RPMI7951 (cell line): ENCODE measurements at regions not wholly inside any gene's neighbourhood (a gene's known extent, or its start where the extent isn't known, plus 50 kb on each side); places are given as distances from the start of the nearest gene placed in this dataset.

ENCODE experiments used
- DNase-seq: peaks from one replicate; pipeline ENCODE4 v3.0.0-alpha.2; 2012; ENCODE audit warnings: low read depth

DNA sequence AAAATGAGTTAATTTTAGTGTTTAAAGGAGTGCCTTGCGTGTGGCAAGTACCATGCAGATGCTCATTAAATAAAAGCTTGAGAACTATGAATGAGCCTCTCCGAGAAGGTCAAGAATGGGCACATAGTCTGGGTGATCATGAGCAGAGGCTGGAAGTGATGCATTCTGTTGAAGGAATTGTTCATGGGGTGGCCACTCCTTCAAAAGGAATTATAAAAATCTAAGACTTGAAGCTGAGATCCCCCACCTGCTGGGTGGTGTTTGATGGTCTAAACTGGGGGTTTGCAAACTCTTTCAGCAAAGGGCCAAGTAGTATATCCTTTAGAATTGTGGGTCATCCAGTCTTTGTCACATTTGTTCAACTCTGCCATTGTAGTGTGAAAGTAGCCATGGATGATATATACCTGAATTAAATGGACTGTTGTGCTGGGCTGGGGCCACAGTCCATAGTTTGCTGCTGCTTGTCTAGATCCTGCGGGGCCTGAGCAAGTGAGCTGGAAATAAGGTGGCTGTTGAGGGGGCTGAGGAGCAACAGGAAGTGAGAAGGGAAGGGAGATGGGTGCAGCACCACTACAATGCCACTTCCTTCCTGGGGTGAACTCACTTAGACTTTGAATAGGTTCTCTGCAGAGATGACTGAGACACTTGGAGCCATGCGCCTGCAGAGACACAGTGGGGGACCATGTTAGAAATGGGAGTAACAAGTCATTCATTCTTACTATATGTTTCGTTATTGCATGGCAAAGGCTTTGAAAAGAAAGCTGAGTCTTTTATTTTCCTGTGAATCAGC lies 179.0 kb downstream of the SNX19 start:
- no peak for DNase-seq

DNA sequence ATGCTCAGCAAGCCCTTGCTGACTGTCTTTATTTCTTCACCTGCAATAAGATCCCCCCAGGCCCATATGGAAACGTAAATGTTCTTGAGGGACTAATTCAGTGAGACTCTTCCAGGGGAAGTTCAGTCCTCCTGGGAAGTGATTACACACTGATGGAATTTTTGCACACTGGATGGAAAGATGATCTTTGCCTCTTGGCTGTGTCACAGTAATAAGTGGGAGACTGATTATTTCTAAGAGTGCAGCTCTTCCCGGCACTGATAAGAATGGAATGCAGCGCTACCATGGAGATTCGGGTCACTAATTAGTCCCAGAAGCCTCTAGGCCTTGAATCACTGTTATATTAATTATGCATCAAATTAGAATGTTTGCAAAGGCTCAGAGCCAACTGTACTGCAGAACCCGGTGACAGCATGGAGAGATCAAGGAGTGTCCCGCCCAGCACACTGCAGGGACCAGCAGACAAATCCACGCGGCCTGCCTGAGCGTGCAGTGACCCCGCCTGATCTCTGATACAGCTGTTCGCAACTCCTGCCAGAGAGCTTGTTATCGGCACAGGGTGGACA lies 178.3 kb downstream of the SNX19 start:
- peak; percentile 87 for DNase-seq

DNA sequence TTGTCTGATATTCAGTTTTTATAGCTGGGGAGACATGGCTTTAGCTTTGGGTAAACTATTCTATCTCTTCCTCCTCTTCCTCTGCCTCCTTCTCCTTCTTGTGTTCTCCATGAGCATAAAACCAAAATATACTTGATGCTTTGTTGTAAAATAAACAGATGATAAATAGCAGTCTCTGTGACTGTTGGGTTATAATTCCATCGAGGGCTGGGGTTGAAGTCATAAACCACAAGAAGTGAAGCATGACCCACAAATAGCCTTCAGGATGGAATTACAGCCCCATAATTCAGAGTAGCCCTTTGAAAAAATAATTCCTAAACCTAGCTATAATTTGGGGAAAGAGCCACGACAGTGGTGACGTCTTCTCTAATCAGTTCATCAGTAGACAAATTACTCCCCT lies 177.7 kb downstream of the SNX19 start:
- DNase-seq = peak; percentile 46

DNA sequence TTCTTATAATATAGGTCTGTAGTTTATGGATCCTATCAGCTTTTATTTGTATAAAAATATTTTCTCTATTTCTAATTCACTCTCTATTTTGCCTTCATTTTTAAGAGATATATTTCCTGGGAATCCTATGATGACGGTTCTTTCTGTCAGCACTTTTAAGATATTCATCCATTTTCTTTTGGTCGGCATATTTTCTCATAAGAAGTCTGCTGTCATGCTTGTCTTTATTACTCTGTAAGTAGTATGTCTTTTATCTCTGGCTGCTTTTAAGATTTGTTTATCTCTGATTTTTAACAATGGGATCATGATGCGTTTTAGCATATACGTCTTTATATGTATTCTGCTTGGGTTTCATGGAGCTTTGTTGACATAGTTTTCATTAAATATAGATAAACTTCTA lies 175.5 kb downstream of the SNX19 start:
- no peak for DNase-seq

DNA sequence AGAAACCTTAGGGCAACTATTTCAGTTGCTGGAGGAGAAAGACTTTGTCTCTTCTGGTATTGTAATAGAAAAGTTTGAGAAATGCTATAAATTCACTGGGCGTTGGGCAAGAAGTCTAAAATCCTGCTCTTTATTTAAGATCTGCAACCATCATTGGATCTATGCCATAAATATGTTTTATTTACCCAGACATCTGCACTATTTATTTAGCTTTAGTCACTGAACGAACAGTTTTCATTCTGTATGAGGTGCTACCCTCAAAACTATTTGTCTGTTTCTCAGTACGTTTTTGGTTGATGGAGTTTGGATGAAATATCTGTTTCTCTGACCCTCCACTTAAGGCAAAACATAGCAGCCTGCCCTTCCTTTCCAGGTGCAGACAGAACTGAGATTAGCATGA lies 171.5 kb downstream of the SNX19 start:
- no peak for DNase-seq

DNA sequence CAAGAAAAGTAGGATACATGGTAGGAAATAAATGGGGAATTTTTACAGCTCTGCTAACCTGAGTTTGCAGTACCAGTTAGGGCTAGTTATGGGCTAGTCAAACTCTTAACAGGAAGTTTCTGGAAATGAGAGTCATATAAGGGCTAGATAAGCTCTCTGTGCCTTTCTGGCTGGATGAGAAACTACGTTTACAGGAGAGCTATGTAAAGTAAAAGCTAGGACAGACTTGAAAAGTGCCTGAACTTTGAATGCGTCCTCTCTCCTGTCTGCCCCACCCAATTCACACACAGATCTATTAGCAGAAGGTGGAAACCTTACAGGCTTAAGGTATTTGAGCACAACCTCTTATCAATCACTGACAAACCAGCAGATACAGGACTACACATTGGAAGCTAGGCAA lies 167.1 kb downstream of the SNX19 start:
- DNase-seq = no peak

DNA sequence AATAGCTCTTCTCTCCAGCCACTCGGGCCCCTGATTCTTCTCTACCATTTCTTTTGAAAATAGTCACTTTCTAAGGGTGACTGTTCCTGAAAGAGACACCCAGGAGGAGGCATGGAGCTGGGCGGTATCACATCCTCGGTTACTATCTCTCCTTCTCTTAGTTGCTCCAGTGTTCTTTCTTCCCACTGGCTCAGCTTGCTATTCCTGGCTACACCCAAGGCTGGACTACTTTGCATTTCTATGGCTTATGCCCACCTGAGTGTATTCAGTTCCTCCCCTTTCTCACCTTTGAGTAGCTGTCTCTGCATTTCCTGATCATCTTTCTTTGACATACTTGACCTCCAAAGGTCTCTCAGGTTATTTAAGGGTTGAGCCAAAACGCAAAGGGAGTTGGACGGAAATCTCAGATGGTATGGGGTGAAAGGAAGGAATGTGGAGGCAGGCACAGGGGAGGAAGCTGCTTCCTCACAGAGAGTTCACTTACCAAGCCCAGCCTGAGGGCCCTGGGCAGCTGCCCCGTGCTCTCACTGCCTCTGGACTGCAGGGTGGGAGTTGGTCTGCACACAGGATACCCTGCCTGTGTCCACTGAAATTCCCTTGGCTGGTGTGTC lies 155.7 kb downstream of the SNX19 start:
- DNase-seq = no peak

DNA sequence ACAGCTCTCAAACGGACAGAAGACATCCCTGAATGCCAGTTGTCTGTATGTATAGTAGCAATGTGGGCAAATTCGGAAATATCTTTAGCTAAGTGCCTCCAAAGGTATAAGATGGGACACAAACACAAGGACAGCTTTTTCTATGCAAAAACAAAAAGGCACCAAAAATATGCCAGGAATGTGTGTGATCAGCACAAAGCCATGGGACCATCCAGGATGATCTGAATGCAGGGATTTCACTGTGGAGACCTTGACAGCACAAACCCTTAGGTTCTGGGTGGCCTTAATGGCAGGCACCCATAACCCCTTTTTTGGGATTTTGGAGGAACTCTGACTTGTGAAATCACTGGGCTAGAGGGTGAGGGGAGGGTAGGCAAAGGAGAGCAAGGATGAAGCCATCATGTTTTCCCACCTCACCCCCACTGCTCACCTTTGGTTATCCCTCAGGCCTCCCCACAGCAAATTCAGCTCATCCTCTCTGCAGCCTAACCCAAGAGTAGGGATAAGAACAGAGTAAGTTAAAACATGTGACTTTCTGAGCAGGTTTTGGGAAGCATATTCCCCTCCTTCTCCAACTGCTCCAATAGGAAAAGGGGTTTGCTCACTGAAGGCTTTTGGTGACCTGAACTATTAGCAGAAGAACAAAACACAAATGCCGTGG lies 154.6 kb downstream of the SNX19 start:
- DNase-seq = no peak

DNA sequence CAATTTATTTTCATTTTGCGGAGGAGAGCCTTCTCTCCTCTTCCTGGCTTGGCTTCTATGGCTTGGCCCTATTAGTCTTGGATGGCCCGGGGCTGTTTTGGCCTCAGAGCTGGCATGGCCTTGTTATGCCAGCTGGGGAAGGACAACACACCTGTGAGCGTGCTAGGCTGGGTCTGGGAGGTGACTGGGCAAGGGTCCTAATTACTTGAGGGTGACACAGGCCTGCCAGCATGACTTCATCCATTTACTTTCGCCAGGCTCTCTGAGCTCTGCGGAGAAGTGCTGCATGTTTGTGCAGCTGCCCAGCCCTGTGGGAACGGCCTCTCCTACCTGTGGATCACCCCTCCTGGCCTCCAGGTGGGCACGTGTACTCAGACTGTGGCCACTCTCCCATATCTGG lies 153.6 kb downstream of the SNX19 start:
- no peak for DNase-seq

DNA sequence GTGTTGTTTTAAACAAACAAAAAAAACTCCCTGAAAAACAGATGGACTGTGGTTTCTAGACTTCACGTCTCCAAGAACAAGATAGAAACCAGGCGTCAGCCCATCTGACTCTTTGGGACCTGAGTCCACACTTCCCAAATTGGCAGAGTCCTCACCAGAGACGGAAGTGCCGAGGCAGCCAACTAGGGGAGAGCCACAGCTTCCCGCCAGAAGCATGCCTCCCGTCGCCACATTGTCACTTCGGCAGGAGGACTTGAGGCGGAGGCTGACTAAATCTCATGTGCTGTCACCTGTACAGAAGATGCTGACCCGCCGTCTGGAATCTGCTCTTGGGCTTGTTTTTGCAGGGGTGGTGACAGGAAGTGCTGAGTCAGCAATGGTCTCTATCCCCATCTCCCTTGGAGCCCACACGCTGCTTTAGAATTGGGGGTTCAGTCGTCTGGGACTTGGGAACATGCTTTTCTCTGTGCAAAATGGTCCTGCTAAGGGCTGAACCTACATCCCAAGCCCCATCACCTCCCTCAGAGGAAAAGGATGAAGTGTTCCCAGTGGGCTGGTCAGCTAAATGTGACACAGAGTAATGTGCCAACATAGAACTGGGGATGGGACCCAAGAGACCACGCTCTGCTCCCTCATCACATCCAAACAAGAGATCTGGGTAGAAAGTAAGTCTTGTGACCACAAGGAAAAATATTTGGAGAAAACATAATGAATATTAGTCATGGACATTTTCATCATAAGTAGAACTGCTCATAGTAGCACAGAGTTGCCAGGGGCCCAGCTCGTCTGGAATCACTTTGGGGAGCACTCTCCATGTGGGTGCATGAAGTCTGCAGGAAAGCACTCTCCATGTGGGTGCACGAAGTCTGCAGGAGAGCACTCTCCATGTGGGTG lies 152.9 kb downstream of the SNX19 start:
- DNase-seq = no peak

DNA sequence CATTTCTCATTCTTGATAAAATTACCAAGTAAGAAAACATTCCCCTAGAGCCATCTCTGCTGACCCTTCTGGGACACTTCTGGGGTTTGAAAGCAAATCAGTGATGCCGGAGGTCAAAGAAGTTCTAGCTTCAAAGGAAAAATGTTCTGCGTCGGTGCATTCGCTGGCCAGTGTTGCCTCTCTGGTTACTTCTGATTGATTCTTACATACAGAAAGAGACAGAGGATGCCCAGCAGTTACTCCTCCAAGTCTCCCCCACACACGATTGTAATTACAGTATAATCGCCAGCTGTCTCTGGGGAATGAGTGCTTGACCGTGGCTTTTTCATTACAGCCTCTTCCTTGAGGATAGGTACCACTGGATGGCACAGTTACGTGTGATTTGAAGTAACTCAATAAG lies 150.9 kb downstream of the SNX19 start:
- peak; percentile 9 for DNase-seq

DNA sequence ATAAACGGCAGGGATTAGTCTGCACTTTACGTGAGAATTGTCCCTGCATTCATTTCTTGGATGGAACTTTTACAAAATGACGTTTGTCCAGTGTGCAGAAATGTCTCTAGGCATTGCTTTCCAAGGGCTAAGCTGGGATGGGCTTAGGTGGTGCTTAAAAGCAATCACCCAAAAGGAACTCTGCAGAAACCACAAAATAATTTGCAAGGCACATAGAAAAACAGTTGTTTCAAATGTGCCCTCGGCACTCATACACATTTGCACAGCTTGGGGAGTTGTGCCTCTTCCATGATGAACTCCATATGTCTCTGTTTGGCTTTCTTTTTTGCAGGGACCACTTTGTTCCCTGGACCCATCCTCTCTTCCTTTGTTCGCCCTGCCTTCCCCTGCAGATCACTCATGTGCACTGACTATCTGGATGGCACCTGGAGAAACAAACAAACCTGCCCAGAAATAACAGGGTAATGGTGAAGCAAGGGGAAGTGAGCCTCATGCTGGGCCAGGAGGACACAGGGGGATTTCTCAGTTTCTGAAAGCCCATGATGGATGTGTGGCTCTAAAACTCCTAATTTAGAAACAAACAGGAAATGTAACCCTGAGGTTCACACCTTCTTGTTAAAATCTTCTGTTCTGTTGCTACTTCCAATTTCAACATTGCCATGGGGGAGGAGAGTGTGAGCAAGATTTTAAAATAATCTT lies 150.2 kb downstream of the SNX19 start:
- DNase-seq = peak; percentile 84

DNA sequence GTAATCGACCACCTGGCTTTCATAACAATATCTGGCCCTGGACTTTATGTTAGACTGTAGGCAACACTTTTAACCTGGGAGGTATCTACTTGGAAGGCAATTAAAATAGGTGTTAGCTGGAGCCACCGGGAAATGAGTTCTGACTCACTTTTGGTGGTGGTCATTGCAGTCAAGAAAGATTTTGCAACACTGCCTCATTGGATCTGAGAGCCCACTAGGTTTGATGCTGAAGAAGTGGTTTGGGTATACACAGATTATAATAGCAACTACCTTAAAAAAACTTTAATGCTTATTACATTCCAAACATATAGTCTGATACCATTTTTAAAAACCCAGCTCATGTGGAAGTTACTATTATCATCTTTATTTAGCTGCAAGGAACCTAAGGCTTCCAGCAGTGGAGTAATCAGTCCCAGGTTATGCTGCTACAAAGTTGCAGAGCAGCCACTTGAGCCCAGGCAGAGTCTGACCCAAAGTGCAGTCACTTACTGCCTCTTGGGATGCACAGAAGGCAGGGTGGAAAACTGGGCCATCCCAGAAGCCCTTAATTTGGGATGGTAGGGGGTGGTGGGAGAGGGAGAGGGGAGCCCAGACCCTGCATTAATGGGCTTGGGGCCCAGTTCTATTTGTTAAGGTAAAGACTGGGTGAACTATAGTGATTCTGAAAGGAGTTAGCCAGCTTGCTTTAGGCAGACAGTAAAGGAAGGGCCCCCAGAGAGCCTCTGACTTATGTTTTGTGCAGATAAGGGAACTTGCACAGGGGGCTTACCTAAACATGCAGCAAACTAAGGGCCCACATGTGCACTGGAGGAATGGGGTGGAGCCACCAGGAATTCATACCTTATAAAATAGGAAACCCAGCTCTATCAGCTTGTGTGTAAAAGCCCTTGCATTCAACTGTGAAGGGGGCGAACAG lies 149.4 kb downstream of the SNX19 start:
- DNase-seq = no peak

DNA sequence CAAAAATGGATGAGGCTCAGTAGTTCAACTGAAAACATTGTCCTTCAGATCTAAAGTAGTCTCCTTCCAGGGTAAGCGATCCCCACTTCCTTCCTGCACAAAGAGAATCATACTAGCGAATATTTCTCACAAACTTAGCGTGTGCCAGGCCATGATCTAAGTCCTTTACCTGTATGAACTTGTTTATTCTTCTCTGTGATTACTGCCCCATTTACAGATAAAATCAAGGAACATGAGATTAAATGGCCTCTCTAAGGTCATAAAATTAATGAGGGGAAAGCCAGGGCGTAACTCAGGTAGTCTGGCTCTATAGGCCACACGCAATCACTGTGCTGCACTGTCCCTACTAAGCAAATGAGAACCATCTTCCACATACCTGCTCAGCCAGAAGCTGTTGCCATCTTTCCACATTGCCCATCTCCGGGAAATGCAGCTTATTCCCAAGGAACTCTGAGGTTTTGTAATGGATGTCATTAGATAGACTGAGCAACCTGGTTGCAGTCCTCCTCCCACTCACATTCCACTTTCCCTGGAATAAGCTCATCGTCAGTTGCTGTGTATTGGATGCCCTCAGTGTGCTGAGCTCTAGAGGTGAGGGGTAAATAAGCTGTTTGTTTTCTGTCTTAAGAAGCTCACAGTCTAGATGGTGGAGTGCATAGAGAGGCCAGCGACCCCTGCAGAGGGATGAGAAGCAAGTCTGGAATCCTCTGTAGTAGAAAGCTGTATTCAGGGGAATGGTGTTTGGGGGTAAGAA lies 146.3 kb downstream of the SNX19 start:
- no peak for DNase-seq

DNA sequence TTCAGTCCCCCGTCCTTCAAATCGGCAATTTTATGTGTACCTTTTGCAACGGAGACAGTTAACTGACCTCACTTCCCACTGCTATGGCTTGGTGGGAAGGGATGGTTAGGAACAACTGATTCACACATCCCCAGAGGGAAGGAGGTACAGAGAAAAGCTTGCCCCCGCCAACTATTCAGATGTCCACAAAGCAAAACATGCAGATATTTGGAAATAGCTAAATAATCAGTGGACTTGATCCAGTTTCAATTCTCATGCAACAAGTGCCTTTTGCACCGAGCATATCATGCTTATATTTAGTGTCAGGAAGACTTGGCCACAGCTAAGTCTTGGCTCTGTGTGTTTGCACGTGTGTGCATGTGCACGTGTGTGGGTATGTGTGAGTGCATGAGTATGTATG lies 144.6 kb downstream of the SNX19 start:
- DNase-seq = no peak

DNA sequence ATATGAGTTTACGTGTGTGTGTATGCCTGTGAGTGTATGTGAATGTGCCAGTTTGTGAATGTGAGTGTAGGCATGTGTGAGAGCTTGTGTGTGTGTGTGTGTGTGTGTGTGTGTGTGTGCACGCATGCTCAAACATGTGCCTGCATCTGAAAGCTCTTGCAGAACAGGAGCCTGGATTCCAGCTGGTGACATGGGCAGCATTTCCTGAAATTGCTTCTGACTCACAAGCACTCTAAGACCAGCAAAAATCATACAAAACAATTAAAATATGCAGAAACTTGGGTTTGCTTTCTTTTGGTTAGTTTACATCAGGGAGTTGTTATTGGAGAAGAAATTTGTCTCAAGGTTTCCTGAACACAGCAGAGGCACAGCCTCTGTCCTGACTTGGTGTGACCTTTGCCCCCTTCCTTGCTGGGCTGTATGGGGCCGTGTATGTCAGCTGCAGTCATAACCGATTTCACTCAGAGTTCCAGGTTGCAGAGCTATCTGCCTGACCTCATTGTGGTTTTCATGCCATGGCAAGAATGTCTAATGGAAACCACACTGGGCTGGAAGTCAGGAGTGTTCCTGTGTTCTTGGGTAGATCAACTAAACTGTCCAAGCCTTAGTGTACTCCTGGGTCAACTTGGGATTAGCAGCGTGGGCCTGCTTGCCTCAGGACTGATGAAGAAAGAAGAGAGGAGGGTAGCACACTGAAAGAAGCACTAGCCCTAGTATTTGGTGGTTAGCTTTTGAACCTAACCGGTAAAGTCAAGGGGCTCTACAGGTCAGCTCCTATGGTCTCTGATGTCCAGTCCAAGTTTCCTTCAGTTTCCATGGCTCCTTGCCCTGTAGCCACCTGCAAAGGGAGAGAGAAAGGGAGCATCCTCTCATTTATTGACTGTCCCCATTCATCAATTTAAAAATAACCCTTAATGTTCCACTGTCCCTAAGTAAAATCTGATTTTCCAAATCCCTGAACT lies 143.7 kb downstream of the SNX19 start:
- DNase-seq = peak; percentile 96

DNA sequence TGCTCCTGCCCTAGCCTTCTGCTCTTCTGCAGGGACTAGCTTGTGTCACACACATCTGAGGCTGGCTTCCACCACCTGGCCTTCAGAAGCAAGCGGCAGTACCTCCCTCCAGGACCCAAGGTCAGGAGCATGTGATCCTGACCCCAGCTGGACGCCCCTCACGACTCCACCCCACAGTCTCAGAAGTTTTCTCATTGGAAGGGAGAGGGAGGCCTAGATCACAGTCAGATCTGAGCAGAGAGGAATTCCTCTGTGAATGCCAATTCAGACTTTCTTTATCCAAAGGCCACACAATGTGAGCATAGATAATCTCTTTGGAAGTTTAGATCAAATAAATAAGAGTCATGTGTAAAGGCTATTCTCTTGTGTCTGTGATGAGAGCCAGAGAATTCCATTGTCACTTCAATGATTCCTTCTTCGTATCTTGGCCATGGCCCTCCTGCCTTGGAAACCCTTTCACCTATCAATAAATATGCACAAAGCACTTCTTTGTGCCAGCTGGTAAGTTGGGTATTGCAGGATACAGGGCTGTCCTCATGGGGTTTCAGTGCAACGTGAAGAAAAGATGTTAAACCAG lies 142.9 kb downstream of the SNX19 start:
- no peak for DNase-seq

DNA sequence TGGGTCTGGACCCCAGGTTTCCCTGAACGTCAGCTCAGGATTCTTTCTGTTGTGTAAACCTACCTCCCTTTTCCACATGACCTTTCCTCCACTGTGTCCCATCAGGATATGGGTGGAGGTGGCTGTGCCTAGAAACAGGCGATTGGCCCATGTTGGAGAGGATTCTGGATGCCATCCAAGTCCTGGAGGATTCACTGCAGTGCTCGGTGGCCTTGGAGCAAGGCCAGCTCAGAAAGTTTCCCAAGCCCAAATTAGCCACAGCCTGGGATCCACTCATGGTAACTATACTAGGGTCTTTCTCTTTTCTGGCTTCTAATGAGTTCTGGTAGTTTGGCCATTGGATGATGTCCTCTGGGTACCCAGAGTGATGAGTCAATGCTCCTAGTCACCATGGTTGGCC lies 141.6 kb downstream of the SNX19 start:
- DNase-seq = no peak
